SK-N-MC (cell line): ENCODE measurements at regions not wholly inside any gene's neighbourhood (a gene's known extent, or its start where the extent isn't known, plus 50 kb on each side); places are given as distances from the start of the nearest gene placed in this dataset.

Source experiments
- EZH2 ChIP-seq: fragments of 200-600 bp; sonication (generic); IDR thresholded peaks from one replicate; pipeline ENCODE4 v1.6.1; 2017; ENCODE audit warnings: antibody characterized with exemption
- FOXP2 ChIP-seq: optimal IDR thresholded peaks from 2 replicates; pipeline ENCODE3; 2011; ENCODE audit warnings: mild to moderate bottlenecking, moderate library complexity; ENCODE audit not compliant: insufficient read depth; ENCODE audit errors: extremely low read length, control extremely low read depth
- POLR2AphosphoS5 ChIP-seq: IDR thresholded peaks from 2 replicates; pipeline ENCODE4 v1.6.1; 2012; ENCODE audit warnings: mild to moderate bottlenecking, low read depth, low read length, borderline replicate concordance

GRCh38 chr13:50074843-50075242 lies 59.6 kb downstream of the KCNRG start:
- TF ChIP-seq EZH2 (no peak), POLR2AphosphoS5 (no peak), FOXP2 (no peak)
